ENCODE measurements at regions not wholly inside any gene's neighbourhood (a gene's known extent, or its start where the extent isn't known, plus 50 kb on each side); places are given as distances from the start of the nearest gene placed in this dataset.

DNA sequence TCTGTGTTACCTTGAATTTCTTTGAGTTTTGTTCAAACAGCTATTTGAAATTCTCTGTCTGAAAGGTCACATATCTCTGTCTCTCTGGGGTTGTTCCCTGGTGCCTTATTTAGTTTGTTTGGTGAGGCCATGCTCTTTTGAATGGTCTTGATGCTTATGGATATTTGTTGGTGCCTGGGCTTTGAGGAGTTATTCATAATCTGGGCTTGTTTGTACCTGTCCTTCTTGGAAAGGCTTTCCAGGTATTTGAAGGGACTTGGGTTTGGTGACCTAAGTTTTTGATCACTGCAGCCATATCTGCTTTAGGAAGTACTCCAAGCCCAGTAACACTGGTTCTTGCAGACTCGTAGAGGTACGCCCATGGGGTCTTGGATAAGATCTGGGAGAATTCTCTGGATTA lies 63.3 kb upstream of the MAGI3 start:
- TF ChIP-seq CTCF (IDR thresholded peaks at IDR 0.05) (no peak), ZFX (IDR thresholded peaks at IDR 0.05; ENCODE audit: borderline replicate concordance) (no peak)
